ENCODE measurements at regions not wholly inside any gene's neighbourhood (a gene's known extent, or its start where the extent isn't known, plus 50 kb on each side); places are given as distances from the start of the nearest gene placed in this dataset.

DNA sequence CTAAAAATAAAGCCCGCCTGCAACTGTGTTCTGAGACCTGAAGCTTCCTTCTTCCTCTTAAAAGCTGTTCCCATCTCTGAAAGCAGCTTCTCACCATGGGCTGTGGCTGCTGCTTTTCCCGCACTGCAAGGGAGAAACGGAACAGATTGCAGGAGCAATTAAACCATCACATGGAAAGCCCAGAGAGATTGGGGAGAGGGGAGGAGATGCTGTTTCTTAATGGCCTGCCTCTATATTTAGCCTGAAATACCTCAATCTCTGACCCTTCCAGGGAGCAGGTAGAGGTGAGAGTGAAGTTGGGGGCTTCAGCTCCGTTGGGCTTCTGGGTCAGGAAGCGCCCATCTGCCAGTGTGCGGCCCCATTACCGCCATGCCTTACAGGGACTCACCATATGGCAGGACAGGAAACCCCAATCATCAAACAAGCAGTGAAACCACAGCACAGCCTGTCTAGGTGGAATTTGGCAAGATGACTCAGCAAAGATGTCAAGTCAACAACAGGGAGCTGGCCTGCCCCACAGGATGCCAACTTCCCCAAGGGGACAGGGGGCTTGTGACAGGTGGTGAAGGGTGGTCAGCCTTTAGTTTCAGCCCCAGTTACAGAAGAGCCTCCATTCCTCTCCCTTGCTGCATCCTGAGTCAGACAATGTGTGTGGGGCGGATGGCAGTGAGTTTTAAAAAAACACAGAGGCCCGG is 286.6 kb upstream of the CCL2 start:
- peak in 2 of 56 donors; percentile 12 to 15 for DNase-seq

DNA sequence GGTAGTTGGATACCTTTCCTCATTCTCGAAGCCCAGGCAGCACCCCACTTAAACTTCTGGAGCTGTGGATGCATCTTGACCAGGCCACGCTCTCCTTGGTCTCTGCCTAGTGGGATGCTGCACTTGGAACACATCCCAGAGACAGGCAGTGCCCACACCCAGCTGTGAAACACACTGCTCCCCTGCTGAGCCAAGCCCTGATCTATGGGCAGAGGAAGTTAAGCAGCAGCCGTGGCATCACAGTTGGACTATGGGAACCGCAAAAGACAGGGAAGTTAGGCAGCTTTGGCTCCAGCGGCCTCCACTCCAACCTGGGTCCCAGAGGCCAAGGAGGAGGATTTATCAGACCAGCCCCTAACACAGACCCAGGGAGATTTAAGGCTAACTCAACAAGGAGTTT is 284.8 kb upstream of the CCL2 start:
- no peak for DNase-seq

GRCh38 chr17:33972763-33973162 is 282.3 kb upstream of the CCL2 start:
- peak in 2 of 56 donors; percentile 19 to 26 for DNase-seq

DNA sequence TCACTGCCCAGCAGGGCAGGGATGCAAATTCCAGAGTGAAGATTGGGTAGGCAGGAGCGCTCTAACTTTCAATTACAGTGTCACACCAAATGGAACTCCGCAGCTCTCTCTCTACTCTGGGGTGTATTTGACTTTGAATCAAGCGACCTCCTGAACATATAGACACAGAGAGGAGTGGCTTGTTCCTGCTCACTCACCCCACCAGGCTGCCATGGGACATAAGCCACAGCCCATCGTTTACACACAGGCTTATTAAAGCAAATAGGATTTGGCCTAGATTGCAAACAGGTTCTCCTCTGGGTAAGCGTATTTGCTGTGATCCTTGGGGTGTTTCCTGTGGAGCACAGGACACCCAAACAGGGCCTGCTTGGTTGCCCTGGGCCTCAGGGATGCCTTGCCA is 281.6 kb upstream of the CCL2 start:
- DNase-seq: no peak

- no peak for DNase-seq
Measured at GRCh38 chr17:33974276-33974675, 280.8 kb upstream of the CCL2 start.

GRCh38 chr17:33976831-33977230 is 278.3 kb upstream of the CCL2 start:
- no peak for DNase-seq

GRCh38 chr17:33977729-33978514 is 277.2 kb upstream of the CCL2 start:
- DNase-seq: no peak

- DNase-seq: no peak
Measured at GRCh38 chr17:33978889-33979288, 276.2 kb upstream of the CCL2 start.

GRCh38 chr17:33980193-33980592 is 274.9 kb upstream of the CCL2 start:
- DNase-seq: no peak

DNA sequence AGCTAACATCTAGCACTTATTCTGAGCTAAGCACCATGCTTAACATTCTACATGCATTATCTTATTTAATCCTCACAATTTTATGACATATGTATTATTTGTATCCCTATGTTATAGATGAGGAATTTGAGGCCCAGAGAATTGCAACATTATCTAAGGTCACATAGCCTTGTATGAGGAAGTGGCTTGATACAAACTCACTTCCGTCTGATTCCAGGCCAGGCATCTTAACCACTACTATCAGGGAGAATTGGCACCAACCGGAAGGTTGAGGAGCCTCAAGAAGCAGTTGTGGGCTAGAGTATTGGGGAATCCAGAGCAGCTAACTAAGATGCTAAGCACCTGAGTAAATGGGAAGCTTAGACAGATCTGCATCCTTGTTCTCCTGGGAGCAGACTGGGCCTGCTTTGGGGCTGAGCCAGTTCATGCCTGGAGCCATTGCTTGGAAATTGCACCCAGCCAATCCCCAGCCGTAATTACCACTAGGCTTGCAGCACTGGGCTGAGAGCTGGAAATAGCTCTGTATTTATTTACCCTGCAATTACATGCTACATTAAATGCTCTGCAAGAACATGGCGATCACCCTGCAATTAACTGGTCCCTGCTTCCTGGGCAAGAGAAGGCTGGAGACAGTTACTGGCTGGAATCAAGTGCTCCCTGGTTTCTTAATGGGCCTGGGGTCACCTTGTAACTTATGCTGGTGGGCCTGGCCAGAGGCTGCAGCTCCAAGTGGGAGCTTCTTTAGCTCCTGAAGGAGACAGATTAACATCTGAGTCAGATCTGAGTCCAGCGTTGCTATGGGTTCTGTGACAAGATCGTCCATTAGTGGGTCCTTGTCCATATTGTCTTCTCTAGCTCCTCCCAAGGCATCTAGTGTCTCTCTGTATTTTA is 273.1 kb upstream of the CCL2 start:
- peak in 4 of 56 donors; percentile 10 to 40 (median 20) for DNase-seq

- DNase-seq: no peak
Measured at GRCh38 chr17:33982909-33983308, 272.2 kb upstream of the CCL2 start.

GRCh38 chr17:33983824-33984574 is 271.1 kb upstream of the CCL2 start:
- DNase-seq: no peak

DNA sequence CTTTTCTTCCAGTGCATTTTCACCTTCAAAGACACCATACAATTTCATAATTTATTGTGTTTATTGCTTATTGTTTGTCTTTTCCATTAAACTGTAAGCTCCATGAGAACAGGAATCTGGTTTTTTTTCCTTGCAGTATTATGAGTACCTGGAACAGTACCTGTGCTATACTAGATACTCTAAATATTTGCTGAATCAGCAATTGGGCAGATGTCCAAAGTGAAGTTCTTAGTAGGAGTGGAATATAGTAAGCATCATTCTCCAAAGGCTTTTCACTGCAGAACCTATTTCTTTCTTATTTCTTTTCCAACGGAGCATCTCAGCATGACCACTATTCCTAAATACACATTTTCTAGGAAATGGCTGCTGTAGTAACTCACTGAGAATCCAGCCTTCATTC is 269.0 kb upstream of the CCL2 start:
- no peak for DNase-seq

- DNase-seq: no peak
Measured at GRCh38 chr17:33986566-33986965, 268.5 kb upstream of the CCL2 start.

DNA sequence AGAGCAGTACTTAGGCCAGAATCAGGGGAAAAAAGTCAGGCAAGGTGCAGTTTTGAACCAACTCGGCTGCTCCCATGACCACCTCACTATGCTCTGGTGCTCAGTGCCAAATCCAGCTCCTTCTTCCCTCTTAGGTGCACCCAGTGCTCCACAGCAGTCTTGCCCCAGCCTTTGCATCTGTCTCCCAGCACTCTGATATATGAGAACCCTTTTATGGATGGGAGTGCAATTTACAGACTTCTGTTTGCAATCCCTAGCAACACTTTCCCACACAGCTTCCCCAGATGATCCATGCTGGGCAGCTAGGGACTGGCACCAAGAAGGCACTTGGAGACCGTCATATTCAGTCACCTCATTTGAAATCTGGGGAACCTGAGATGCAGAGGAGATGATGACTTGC is 267.9 kb upstream of the CCL2 start:
- DNase-seq: no peak

GRCh38 chr17:33989361-33990148 is 265.5 kb upstream of the CCL2 start:
- no peak for DNase-seq

- no peak for DNase-seq
Measured at GRCh38 chr17:33990943-33991706, 264.0 kb upstream of the CCL2 start.

DNA sequence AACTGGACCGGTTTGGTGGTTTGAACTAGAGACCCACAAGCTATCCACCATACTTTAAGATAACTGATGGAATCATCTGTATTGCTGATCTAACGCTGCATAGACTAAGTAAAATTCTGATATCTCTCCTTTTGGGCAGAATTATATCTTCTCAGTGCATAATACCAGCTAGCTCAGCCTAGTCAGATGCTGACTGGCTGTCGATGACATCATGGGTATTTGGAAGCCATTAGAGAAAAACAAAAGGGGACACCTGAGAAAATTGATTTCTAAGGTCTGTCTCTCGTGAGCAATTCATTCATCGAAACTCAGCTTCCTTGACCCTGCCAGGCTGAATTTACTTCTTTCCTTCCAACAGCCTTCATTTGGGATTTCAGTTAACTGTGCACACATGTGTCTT is 263.0 kb upstream of the CCL2 start:
- no peak for DNase-seq

GRCh38 chr17:34000639-34001038 is 254.4 kb upstream of the CCL2 start:
- DNase-seq: no peak

DNA sequence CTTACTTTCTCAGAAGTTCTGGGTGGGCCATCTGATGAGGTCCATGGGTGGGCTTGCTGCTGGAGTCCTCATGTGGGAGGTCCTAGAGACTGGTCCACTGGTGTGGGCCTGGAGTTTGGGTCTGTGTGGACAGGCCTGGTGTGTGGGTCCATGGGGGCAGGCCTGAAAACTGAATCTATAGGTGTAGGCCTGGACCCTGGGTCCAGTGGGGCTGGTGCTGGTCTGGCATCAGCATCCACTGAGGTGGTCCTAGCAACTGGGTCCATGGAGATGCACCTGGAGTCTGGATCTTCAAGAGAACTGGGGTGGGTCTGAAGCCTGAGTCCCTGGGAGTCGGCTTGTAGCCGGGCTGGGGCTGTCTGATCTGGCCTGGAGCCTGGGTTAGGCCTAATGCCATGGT is 253.8 kb upstream of the CCL2 start:
- no peak for DNase-seq
